ENCODE measurements at regions not wholly inside any gene's neighbourhood (a gene's known extent, or its start where the extent isn't known, plus 50 kb on each side); places are given as distances from the start of the nearest gene placed in this dataset.
"Not testable (repeated sequence)": the region's sequence is repeated elsewhere in the genome, so short reads cannot be mapped to it uniquely, and the experiment has no call there.

DNA sequence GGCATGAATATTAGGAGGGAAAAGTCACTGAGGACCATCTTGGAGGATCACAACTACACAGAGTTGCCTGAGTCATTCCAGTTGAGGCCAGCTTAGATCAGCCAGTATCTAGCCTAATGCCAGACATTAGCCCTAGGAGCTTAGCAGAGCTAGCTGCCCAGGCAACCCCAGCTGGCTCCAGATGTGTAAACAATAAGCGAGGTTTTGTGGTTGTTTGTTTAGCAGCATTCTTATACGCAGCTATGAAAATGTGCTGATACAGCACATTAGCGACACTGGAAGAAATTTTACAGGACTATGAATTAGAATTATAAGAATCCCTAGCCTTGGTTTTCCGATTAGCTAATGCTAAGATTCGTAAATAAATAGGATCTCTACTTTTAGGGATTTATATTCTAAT lies 59.3 kb downstream of the BTBD3 start:
- DNase-seq: no peak

- no peak for DNase-seq
Observed at GRCh38 chr20:11978496-11978895, 60.8 kb downstream of the BTBD3 start.

DNA sequence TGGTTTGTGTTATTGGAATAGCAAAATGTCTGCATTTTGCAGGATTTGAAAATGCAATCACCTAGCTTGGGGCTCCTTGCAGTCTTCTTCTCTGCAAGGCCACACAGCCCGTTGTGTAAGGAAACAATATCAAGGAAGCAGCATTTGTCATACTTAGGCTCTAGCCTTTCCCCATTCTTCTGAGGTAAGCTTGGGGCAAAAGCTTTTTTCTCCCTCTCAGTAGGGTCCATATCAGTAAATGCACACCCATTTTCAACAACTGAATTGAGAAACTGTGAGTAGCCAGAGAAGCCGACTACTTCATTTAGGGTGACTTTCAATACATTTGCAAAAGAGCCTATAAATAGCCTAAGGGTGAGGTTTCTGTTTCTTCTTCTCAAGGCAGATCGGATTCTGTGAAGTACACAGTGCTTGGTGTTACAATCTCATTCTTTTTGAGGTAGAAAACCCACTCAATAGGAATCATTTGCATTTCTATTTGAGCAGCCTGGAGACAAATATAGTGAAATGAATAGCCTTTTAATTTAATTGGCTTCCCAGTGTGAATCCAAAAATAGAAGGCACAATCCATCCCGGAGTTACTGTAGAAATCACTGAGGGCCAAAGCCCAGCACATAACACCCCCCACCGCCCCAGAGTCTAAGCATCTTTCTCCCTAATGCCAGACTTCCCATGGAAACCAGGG lies 61.8 kb downstream of the BTBD3 start:
- DNase-seq: no peak

- DNase-seq: no peak
Observed at GRCh38 chr20:11980263-11980662, 62.6 kb downstream of the BTBD3 start.

GRCh38 chr20:11981366-11981947 lies 63.8 kb downstream of the BTBD3 start:
- DNase-seq: no peak

- DNase-seq: no peak
Observed at GRCh38 chr20:11982289-11982954, 64.7 kb downstream of the BTBD3 start.

GRCh38 chr20:11982955-11983470 lies 65.3 kb downstream of the BTBD3 start:
- DNase-seq: no peak

GRCh38 chr20:11986954-11987353 lies 69.3 kb downstream of the BTBD3 start:
- DNase-seq: no peak

GRCh38 chr20:11987526-11987925 lies 69.8 kb downstream of the BTBD3 start:
- no peak for DNase-seq

DNA sequence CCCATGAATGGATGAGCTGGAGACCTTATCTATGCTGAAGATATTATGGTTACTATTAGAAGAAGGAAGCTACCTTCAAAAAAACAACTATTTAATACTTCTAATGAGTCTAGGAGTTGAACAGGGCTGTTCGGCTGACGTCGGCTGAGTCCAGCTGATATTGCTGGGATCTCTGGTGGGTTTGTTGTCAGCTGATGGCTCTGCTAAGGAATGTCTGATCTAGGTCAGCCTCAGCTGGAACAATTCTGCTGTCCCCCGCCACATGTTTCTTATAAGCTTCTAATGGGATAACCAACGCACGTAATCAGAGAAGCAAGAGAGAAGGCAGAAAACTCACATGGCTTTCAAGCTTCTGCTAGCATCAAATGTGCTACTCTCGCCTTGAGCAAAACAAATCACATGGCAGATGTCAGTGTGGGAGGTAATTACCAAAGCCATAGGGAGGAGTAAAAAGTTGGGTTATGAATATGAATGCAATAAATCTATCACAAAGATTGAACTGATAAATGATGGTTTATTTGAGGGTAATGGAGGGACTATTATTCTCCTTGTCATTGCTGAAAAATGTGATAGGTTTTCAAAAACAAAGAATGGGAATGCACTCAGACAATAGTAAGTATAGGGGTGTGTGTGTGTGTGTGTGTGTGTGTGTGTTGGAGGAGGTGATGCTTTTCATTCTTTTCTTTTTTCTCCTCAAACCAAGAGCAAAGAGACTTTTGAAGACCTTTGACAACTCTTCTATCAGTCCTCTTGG lies 71.5 kb downstream of the BTBD3 start:
- DNase-seq: no peak

- DNase-seq: no peak
Observed at GRCh38 chr20:11992426-11992825, 74.7 kb downstream of the BTBD3 start.

- DNase-seq: no peak
Observed at GRCh38 chr20:11993886-11994461, 76.3 kb downstream of the BTBD3 start.

DNA sequence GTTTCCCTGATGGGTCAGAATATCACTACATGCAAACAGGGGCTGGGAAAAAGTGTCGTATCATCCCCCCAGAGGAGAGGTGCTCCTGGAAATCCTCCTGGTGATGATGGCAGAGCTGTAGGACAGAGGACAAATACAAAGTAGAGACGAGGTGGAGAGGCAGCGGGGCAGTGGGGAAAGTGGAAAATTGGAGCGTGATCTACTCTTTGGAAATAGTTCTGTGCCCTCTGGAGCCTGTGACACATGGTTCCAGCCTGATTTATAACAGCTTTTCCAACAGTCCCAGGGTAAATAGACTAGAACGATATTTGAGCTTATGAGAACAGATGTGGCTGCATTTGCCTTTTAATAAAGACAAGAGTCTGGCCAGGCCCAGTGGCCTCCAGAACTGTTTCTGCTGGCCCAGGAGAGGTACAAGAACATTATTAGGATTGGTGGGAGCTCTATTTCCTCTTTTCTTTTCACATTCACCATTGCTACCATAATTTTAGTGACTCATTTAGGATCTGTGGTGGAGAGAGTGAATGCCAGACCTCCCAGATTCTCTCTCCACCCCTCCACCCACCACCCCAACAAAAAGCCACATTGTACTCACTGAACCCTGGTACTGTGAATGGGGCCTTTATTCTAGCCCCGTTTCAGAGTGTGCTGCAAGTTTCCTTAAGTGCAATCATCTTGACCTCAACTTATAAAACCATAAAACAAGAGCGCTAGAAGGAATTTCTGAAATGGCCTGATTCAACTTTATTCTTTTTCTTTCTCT lies 78.3 kb downstream of the BTBD3 start:
- no peak for DNase-seq

GRCh38 chr20:12004776-12005175 lies 87.1 kb downstream of the BTBD3 start:
- not testable (repeated sequence) for DNase-seq

GRCh38 chr20:12012241-12013222 lies 94.8 kb downstream of the BTBD3 start:
- DNase-seq: peak; percentile 12 to 32

DNA sequence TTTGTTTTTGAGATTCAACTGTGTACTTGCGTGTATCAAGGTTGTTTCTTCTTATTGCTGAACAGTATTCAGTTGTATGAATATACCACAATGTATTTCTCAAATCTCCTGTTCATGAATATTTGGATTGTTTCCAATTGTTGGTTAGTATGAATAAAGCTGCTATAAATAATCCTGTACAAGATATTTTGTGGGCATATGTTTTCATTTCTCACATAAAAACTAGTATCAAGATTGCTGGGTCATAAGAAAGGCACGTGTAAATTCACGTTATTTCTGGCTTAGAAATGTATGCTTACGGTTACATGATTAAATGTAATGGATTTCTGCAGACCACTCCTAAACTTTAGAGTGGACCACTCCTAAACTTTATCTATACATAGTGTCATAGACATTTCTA lies 96.6 kb downstream of the BTBD3 start:
- DNase-seq: no peak

DNA sequence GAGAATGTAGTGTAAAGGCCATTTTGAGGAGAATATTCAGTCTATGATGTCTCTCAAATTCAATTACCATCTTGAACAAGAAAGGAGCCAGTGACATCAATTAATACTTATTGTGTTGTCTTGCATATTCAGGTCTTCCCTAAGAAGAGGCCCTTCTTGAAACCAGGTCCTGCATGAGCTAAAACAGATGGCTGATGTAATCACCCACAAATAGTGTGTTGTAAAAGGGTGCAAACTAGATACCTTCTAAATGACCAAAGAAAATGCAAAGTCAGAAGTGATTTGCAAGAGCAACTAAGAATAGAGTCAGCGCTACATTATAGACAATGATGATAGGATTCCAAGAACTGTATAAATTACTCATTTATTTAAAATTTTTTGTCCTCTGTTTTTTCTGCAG lies 97.0 kb downstream of the BTBD3 start:
- DNase-seq: no peak

GRCh38 chr20:12016291-12016690 lies 98.6 kb downstream of the BTBD3 start:
- DNase-seq: no peak

GRCh38 chr20:12019715-12020114 lies 102.0 kb downstream of the BTBD3 start:
- no peak for DNase-seq

DNA sequence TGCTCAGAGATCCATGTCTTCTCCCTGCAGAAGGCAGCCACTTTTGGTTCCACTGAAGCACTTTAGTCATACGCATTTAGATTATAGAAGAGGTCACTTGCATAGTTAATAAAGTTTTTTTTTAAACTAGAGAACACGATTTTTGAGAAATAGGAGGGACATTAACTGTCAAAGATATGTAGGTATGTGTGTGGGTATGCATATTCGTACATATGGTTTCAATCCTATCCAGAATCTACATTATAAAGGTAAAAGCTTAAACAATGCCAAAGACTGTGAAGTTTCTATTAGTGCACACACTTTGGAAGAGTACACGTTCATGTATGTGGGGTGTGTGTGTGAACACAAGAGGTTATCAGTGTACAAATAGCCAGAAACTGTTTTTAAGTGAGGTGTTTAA lies 103.2 kb downstream of the BTBD3 start:
- no peak for DNase-seq

- no peak for DNase-seq
Observed at GRCh38 chr20:12022126-12022525, 104.4 kb downstream of the BTBD3 start.
